GM12864 (cell line): ENCODE measurements at regions not wholly inside any gene's neighbourhood (a gene's known extent, or its start where the extent isn't known, plus 50 kb on each side); places are given as distances from the start of the nearest gene placed in this dataset.
"Not testable (repeated sequence)": the region's sequence is repeated elsewhere in the genome, so short reads cannot be mapped to it uniquely, and the experiment has no call there.

Source experiments
- DNase-seq: peaks from one replicate; pipeline ENCODE4 v3.0.0-alpha.2; 2011; ENCODE audit warnings: low read depth
- H3K4me3 ChIP-seq: 2 replicates; pipeline ENCODE4 v1.5.1; 2011; ENCODE audit warnings: mild to moderate bottlenecking, low read depth, low read length, control low read depth
- TF ChIP-seq, protein P1 (sequence below): IDR thresholded peaks from 2 replicates; pipeline ENCODE4 v1.5.1; 2011; ENCODE audit warnings: low read depth, mild to moderate bottlenecking, moderate library complexity, low read length, control low read depth, inconsistent platforms; ENCODE audit errors: missing control alignments

DNA sequence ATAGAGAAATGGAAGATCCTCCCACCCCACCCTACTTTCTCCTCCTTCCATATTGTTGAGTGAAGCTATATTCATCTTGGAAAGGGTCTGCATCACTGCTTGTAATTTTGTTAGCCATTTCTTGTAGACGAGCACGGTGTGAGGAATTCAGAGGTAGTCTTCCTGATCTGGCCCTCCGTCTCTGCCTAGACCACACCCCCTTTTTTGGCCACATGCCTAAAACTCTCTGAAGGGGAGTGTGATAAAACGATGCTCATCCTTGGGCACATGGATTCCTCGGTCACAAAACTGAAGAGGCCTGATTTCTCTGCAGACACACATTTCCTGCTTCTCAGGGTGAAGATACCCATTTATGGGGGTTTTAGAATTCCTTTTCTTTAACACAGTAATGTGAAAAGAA is 182.8 kb downstream of the LARP7 start:
- TF ChIP-seq, protein P1, sequence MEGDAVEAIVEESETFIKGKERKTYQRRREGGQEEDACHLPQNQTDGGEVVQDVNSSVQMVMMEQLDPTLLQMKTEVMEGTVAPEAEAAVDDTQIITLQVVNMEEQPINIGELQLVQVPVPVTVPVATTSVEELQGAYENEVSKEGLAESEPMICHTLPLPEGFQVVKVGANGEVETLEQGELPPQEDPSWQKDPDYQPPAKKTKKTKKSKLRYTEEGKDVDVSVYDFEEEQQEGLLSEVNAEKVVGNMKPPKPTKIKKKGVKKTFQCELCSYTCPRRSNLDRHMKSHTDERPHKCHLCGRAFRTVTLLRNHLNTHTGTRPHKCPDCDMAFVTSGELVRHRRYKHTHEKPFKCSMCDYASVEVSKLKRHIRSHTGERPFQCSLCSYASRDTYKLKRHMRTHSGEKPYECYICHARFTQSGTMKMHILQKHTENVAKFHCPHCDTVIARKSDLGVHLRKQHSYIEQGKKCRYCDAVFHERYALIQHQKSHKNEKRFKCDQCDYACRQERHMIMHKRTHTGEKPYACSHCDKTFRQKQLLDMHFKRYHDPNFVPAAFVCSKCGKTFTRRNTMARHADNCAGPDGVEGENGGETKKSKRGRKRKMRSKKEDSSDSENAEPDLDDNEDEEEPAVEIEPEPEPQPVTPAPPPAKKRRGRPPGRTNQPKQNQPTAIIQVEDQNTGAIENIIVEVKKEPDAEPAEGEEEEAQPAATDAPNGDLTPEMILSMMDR, result no peak
- DNase-seq, result no peak
- no peak overlapping the region for H3K4me3 ChIP-seq

DNA sequence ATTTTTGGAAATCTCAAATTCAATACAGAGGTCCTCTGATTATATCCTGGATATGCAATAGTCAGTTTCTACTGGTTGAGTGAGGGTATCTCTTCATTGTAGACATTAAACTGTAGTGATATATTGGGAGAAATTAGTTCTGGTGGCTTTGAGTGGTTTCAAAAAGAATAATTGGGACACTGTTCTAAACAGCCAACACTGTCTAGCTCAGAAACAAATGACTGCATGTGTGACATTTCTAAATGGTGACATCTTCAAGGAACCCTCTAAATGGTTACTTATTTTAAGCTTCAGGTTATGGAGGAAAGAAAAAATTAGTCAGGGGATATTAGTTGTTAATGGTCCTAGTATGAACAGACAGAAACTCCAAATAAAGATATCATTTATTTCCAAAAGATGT is 186.2 kb downstream of the LARP7 start:
- no peak for DNase-seq
- no peak overlapping the region for H3K4me3 ChIP-seq
- TF ChIP-seq, protein P1, result no peak

DNA sequence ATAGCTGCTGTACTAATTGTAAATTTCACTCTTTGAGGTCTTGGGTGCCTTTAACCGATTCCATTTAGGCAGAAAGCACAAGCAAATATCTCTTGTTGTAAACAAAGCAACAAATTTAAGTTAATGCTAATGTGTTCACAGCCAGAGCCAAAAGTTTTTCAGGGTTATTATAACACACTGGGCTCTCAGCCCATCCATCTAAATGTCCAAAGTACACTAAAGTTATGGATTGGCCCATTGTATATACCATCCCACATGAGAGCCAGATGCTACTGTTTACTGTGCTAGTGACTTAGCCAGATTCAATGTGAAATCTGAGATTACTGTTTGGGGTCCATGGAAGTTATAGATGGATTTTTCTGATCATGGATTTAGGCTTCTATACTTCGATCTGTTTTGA is 186.7 kb downstream of the LARP7 start:
- DNase-seq, result no peak
- TF ChIP-seq, protein P1, result no peak
- no peak overlapping the region for H3K4me3 ChIP-seq

DNA sequence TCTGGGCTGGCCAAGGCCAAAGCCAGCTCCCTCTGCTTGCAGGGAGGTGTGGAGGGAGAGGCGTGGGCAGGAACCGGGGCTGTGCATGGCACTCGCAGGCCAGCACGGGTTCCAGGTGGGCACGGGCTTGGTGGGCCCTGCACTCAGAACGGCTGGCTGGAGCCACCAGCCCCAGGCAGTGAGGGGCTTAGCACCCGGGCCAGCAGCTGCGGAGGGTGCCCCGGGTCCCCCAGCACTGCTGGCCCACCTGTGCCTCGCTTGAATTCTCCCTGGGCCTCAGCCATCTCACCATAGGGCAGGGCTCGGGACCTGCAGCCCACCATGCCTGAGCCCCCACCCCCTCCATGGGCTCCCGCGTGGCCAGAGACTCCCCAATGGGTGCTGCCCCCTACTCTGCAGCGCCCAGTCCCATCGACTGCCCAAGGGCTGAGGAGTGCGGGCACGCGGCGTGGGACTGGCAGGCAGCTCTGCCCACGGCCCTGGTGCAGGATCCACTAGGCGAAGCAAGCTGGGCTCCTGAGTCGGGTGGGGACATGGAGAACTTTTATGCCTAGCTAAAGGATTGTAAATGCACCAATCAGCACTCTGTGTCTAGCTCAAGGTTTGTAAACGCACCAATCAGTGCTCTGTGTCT is 193.9 kb downstream of the LARP7 start:
- no peak for DNase-seq
- H3K4me3 ChIP-seq, result no peak overlapping the region
- TF ChIP-seq, protein P1, result no peak

DNA sequence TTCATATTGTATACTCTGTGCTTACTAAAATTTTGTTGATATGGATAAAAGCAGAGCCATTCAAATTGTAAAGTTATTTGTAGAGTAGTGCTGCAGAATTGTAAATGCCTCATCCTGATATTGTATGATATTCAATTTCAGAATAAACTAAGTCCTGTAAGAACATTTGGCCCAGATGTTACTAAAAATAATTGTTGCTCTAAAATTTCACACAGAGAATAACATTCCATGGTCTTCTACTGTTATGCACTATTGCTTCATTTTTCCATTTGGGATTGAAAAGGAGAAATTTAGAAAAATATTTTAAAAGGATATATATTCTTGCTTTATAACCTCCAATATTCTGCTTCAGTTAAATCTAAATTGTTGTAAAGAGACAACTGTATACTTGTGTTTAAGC is 195.6 kb downstream of the LARP7 start:
- no peak overlapping the region for H3K4me3 ChIP-seq
- DNase-seq, result no peak
- TF ChIP-seq, protein P1, result no peak

DNA sequence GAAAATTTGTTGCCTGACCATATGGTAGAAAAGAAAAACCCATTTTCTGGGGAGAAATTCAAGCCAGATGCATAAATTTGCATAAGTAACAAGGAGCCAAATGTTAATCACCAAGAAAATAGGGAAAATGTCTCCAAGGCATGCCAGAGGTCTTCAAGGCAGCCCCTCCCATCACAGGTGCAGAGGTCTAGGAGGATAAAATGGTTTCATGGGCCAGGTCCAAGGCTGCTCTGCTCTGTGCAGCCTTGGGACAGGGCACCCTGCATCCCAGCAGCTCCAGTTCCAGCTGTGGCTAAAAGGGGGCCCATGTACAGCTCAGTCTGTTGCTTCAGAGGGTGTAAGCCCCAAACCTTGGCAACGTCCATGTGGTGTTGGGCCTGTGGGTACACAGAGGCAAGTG is 200.0 kb downstream of the LARP7 start:
- no peak overlapping the region for H3K4me3 ChIP-seq
- TF ChIP-seq, protein P1, result no peak
- DNase-seq, result no peak

DNA sequence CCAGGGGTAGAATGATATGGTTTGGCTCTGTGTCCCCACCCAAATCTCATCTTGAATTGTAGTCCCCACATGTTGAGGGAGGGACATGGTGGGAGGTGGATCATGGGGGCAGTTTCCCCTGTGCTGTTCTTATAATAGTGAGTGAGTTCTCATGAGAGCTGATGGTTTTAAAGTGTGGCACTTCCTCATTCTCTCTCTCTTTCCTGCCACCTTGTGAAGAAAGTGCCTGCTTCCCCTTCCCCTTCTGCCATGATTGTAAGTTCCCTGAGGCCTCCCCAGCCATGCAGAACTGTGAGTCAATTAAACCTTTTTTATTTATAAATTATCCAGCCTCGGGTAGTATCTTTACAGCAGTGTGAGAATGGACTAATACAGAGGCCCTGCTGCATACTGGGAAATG is 201.1 kb downstream of the LARP7 start:
- H3K4me3 ChIP-seq, DNase-seq: not testable (repeated sequence)
